ENCODE measurements at regions not wholly inside any gene's neighbourhood (a gene's known extent, or its start where the extent isn't known, plus 50 kb on each side); places are given as distances from the start of the nearest gene placed in this dataset.

GRCh38 chr12:131578828-131579470, 131.9 kb upstream of the SFSWAP start:
- H3K27me3 ChIP-seq = peaks cover 4 to 52% (median 41%) of the 10 kb centered on the region in 3 donors
- no peak for DNase-seq
- H3K4me3 ChIP-seq = no peak overlapping the region
- no peaks in the 10 kb centered on the region for H3K36me3 ChIP-seq
- H3K9me3 ChIP-seq = no peaks in the 10 kb centered on the region
- TF ChIP-seq POLR2A (IDR thresholded peaks at IDR 0.05) = no peak
- no peak for TF ChIP-seq POLR2AphosphoS5 (IDR thresholded peaks at IDR 0.05)
- H3K4me1 ChIP-seq = no peaks in the 10 kb centered on the region
- no peak overlapping the region for H3K27ac ChIP-seq
- intact Hi-C loops (cut with DNase I) = no loop called here
- 71 to 74% methylated on average over 11 of the region's 11 CpGs for WGBS, 2 donors

- peaks cover 4 to 27% (median 26%) of the 10 kb centered on the region in 3 donors for H3K27me3 ChIP-seq
- no peak for DNase-seq
- H3K4me1 ChIP-seq = no peaks in the 10 kb centered on the region
- no peaks in the 10 kb centered on the region for H3K36me3 ChIP-seq
- WGBS, 2 donors = 71 to 73% methylated on average over 20 of the region's 20 CpGs
- H3K27ac ChIP-seq = no peak overlapping the region
- H3K9me3 ChIP-seq = no peaks in the 10 kb centered on the region
- H3K4me3 ChIP-seq = no peak overlapping the region
- intact Hi-C loops (cut with DNase I) = no loop called here
- TF ChIP-seq CTCF (IDR thresholded peaks at IDR 0.05) (no peak), POLR2A (IDR thresholded peaks at IDR 0.05) (no peak), POLR2AphosphoS5 (IDR thresholded peaks at IDR 0.05) (no peak), EP300 (IDR thresholded peaks at IDR 0.05) (no peak)
Measured at GRCh38 chr12:131583090-131583712, 127.7 kb upstream of the SFSWAP start.

GRCh38 chr12:131586269-131586668, 124.6 kb upstream of the SFSWAP start:
- 80 to 89% methylated on average over 9 of the region's 9 CpGs for WGBS, 2 donors

GRCh38 chr12:131586761-131587160, 124.1 kb upstream of the SFSWAP start:
- intact Hi-C loops (cut with DNase I) = no loop called here
- no peak for DNase-seq
- H3K4me1 ChIP-seq = no peaks in the 10 kb centered on the region
- H3K36me3 ChIP-seq = no peaks in the 10 kb centered on the region
- TF ChIP-seq POLR2A (IDR thresholded peaks at IDR 0.05) (no peak), CTCF (IDR thresholded peaks at IDR 0.05) (no peak), EP300 (IDR thresholded peaks at IDR 0.05) (no peak), POLR2AphosphoS5 (IDR thresholded peaks at IDR 0.05) (no peak)
- WGBS, 2 donors = 63 to 66% methylated on average over 3 of the region's 3 CpGs
- no peaks in the 10 kb centered on the region for H3K9me3 ChIP-seq
- H3K27ac ChIP-seq = no peak overlapping the region
- peaks cover 0 to 17% (median 13%) of the 10 kb centered on the region in 3 donors for H3K27me3 ChIP-seq
- H3K4me3 ChIP-seq = no peak overlapping the region

More at GRCh38 chr12:131586269-131586668, 124.6 kb upstream of the SFSWAP start:
- Histone ChIP-seq H3K27ac (no peak overlapping the region), H3K4me1 (no peaks in the 10 kb centered on the region), H3K4me3 (no peak overlapping the region), H3K36me3 (no peaks in the 10 kb centered on the region), H3K27me3 (peaks cover 0 to 15% (median 13%) of the 10 kb centered on the region in 3 donors), H3K9me3 (no peaks in the 10 kb centered on the region)
- intact Hi-C loops (cut with DNase I) = no loop called here
- DNase-seq = no peak
- TF ChIP-seq CTCF (IDR thresholded peaks at IDR 0.05) = no peak
- TF ChIP-seq EP300 (IDR thresholded peaks at IDR 0.05) = no peak
- TF ChIP-seq POLR2AphosphoS5 (IDR thresholded peaks at IDR 0.05) = no peak
- no peak for TF ChIP-seq POLR2A (IDR thresholded peaks at IDR 0.05)

GRCh38 chr12:131587565-131587964, 123.3 kb upstream of the SFSWAP start:
- no peak overlapping the region for H3K27ac ChIP-seq
- no peaks in the 10 kb centered on the region for H3K9me3 ChIP-seq
- intact Hi-C loops (cut with DNase I) = no loop called here
- no peak for DNase-seq
- TF ChIP-seq POLR2AphosphoS5 (IDR thresholded peaks at IDR 0.05) (no peak), EP300 (IDR thresholded peaks at IDR 0.05) (no peak), CTCF (IDR thresholded peaks at IDR 0.05) (no peak), POLR2A (IDR thresholded peaks at IDR 0.05) (no peak)
- H3K4me1 ChIP-seq = no peaks in the 10 kb centered on the region
- H3K36me3 ChIP-seq = no peaks in the 10 kb centered on the region
- H3K4me3 ChIP-seq = no peak overlapping the region
- 90 to 96% methylated on average over 11 of the region's 11 CpGs for WGBS, 2 donors
- H3K27me3 ChIP-seq = peaks cover 0 to 22% (median 13%) of the 10 kb centered on the region in 3 donors
